Activated T-helper 1 cell treated with anti-CD3 and anti-CD28 coated beads, Interleukin-12 subunit alpha, Interleukin-12 subunit beta, Interleukin-2, Interleukin-4 antibody, amounts not matched to agents 30 ng/mL and 10 ng/mL and 1 ng/mL, durations not matched to agents 14 hours and 24 hours and 36 hours (primary cell): ENCODE measurements at regions not wholly inside any gene's neighbourhood (a gene's known extent, or its start where the extent isn't known, plus 50 kb on each side); places are given as distances from the start of the nearest gene placed in this dataset.

Experiments used
- DNase-seq: peaks from one replicate; pipeline ENCODE4 v3.0.0; 2021; ENCODE audit warnings: low spot score
- H3K27ac Mint-ChIP-seq: one replicate; pipeline ENCODE4 v1.8.0; 2021; ENCODE audit warnings: mild to moderate bottlenecking, mixed read lengths
- H3K27me3 Mint-ChIP-seq: one replicate; pipeline ENCODE4 v1.8.0; 2022; ENCODE audit warnings: mild to moderate bottlenecking, moderate library complexity, mixed read lengths; ENCODE audit not compliant: insufficient read depth
- H3K36me3 Mint-ChIP-seq: one replicate; pipeline ENCODE4 v1.8.0; 2021; ENCODE audit warnings: low read depth, mixed read lengths
- H3K4me1 Mint-ChIP-seq: one replicate; pipeline ENCODE4 v1.8.0; 2021; ENCODE audit warnings: low read depth, mixed read lengths
- H3K4me3 Mint-ChIP-seq: one replicate; pipeline ENCODE4 v1.8.0; 2021; ENCODE audit warnings: mild to moderate bottlenecking, moderate library complexity, mixed read lengths
- H3K9me3 Mint-ChIP-seq: one replicate; pipeline ENCODE4 v1.8.0; 2021; ENCODE audit warnings: mixed read lengths
- intact Hi-C: fragments of 100-400 bp; cut with micrococcal nuclease; formaldehyde crosslinking; loops from one replicate; pipeline ENCODE4 v1.15.1; 2024

- intact Hi-C loops, result loop anchor here (10.0 kb wide), 1 partner anchor 835 kb away; no protein-coding TSS in a partner anchor
- no peak overlapping the region for H3K27ac Mint-ChIP-seq
- H3K27me3 Mint-ChIP-seq, result peaks cover 46% of the 10 kb centered on the region
- no peaks in the 10 kb centered on the region for H3K36me3 Mint-ChIP-seq
- DNase-seq, result no peak
- peaks cover 4% of the 10 kb centered on the region for H3K4me1 Mint-ChIP-seq
- H3K4me3 Mint-ChIP-seq, result no peak overlapping the region
- no peaks in the 10 kb centered on the region for H3K9me3 Mint-ChIP-seq
These were observed 52.8 kb upstream of the CAST start for GRCh38 chr5:96609369-96609768.

GRCh38 chr5:96610747-96611146, 51.4 kb upstream of the CAST start:
- DNase-seq, result no peak
- Mint-ChIP-seq H3K27me3 (peaks cover 50% of the 10 kb centered on the region), H3K27ac (no peak overlapping the region), H3K9me3 (no peaks in the 10 kb centered on the region), H3K4me1 (peaks cover 6% of the 10 kb centered on the region), H3K36me3 (no peaks in the 10 kb centered on the region), H3K4me3 (no peak overlapping the region)
- intact Hi-C loops, result no loop called here

- Mint-ChIP-seq H3K27ac (no peak overlapping the region), H3K27me3 (peaks cover 53% of the 10 kb centered on the region), H3K4me1 (peaks cover 6% of the 10 kb centered on the region), H3K4me3 (no peak overlapping the region), H3K36me3 (no peaks in the 10 kb centered on the region), H3K9me3 (no peaks in the 10 kb centered on the region)
- intact Hi-C loops, result no loop called here
- no peak for DNase-seq
These were observed 50.2 kb upstream of the CAST start for GRCh38 chr5:96611946-96612345.
